OCI-LY3 (cell line): ENCODE measurements at regions not wholly inside any gene's neighbourhood (a gene's known extent, or its start where the extent isn't known, plus 50 kb on each side); places are given as distances from the start of the nearest gene placed in this dataset.
"Not testable (repeated sequence)": the region's sequence is repeated elsewhere in the genome, so short reads cannot be mapped to it uniquely, and the experiment has no call there.

Experiments
- H2AFZ ChIP-seq: fragments of 200-600, 300-600 bp; shearing (Covaris generic); 2 replicates; pipeline ENCODE4 v1.6.0; 2014; ENCODE audit warnings: antibody characterized with exemption, low read depth, low read length
- H3K27ac ChIP-seq: fragments of 200-600, 300-600 bp; sonication (generic); 2 replicates; pipeline ENCODE4 v1.5.1; 2014; ENCODE audit warnings: mild to moderate bottlenecking, low read length, moderate library complexity, mixed read lengths
- H3K27me3 ChIP-seq: fragments of 200-600, 300-600 bp; sonication (generic); 2 replicates; pipeline ENCODE4 v1.6.1; 2014; ENCODE audit warnings: low read depth, low read length, mixed read lengths
- H3K36me3 ChIP-seq: fragments of 200-600, 300-600 bp; sonication (generic); replicated peaks from 2 replicates; pipeline ENCODE3; 2014; ENCODE audit warnings: low read depth, low read length, mixed read lengths
- H3K4me1 ChIP-seq: fragments of 300-600, 200-600 bp; sonication (generic); 2 replicates; pipeline ENCODE4 v1.6.1; 2014; ENCODE audit warnings: low read length, mixed read lengths
- H3K4me2 ChIP-seq: fragments of 200-600, 300-600 bp; sonication (generic); 2 replicates; pipeline ENCODE4 v1.6.1; 2014; ENCODE audit warnings: low read length, mixed read lengths
- H3K4me3 ChIP-seq: fragments of 300-600, 200-600 bp; sonication (generic); 2 replicates; pipeline ENCODE4 v1.5.1; 2014; ENCODE audit warnings: antibody characterized with exemption, mild to moderate bottlenecking, low read length, moderate library complexity
- H3K79me2 ChIP-seq: fragments of 300-600, 200-600 bp; shearing (Covaris generic); 2 replicates; pipeline ENCODE4 v1.6.1; 2014; ENCODE audit warnings: mild to moderate bottlenecking, low read length, mixed read lengths
- H3K9ac ChIP-seq: fragments of 300-600, 200-600 bp; shearing (Covaris generic); 2 replicates; pipeline ENCODE4 v1.6.0; 2014; ENCODE audit warnings: mild to moderate bottlenecking, low read length, moderate library complexity
- H3K9me3 ChIP-seq: fragments of 200-600, 300-600 bp; shearing (Covaris generic); 2 replicates; pipeline ENCODE4 v1.6.1; 2014; ENCODE audit warnings: low read length, mixed read lengths; ENCODE audit not compliant: insufficient read depth
- H4K20me1 ChIP-seq: fragments of 200-600, 300-600 bp; sonication (generic); 2 replicates; pipeline ENCODE4 v1.6.1; 2016; ENCODE audit warnings: low read length, mixed read lengths; ENCODE audit not compliant: insufficient read depth
- CTCF ChIP-seq: fragments of 200-600, 300-600 bp; sonication (generic); IDR thresholded peaks from 2 replicates; pipeline ENCODE4 v1.5.1; 2014; ENCODE audit warnings: antibody characterized with exemption, low read length, low read depth
- EZH2phosphoT487 ChIP-seq: fragments of 200-600 bp; shearing (Covaris generic); IDR thresholded peaks from 2 replicates; pipeline ENCODE4 v1.6.1; 2018; ENCODE audit warnings: antibody characterized with exemption, mixed run types, low read depth

- H3K4me3 ChIP-seq = no peak overlapping the region
- no peaks in the 10 kb centered on the region for H3K36me3 ChIP-seq
- no peaks in the 10 kb centered on the region for H3K79me2 ChIP-seq
- H3K27me3 ChIP-seq = no peaks in the 10 kb centered on the region
- no peak overlapping the region for H3K9ac ChIP-seq
- H3K27ac ChIP-seq = no peak overlapping the region
- H3K9me3 ChIP-seq = no peaks in the 10 kb centered on the region
- H3K4me1 ChIP-seq = peaks cover 7% of the 10 kb centered on the region
- H2AFZ ChIP-seq = no peak overlapping the region
- no peak for TF ChIP-seq EZH2phosphoT487
- no peak overlapping the region for H3K4me2 ChIP-seq
- H4K20me1 ChIP-seq = no peaks in the 10 kb centered on the region
Measured at GRCh38 chr1:38487396-38487795, 372.2 kb downstream of the RRAGC start.

- Histone ChIP-seq H3K36me3 (no peaks in the 10 kb centered on the region), H3K4me3 (no peak overlapping the region), H3K27ac (no peak overlapping the region), H3K4me1 (peaks cover 13% of the 10 kb centered on the region), H4K20me1 (no peaks in the 10 kb centered on the region), H2AFZ (no peak overlapping the region), H3K9ac (no peak overlapping the region), H3K79me2 (no peaks in the 10 kb centered on the region), H3K4me2 (no peak overlapping the region), H3K9me3 (no peaks in the 10 kb centered on the region), H3K27me3 (no peaks in the 10 kb centered on the region)
- TF ChIP-seq EZH2phosphoT487 (no peak), CTCF (no peak)
Measured at GRCh38 chr1:38486085-38486484, 373.5 kb downstream of the RRAGC start.

GRCh38 chr1:38481871-38482826 lies 377.4 kb downstream of the RRAGC start:
- TF ChIP-seq EZH2phosphoT487 (no peak), CTCF (no peak)
- Histone ChIP-seq H3K36me3 (no peaks in the 10 kb centered on the region), H3K9ac (no peak overlapping the region), H4K20me1 (no peaks in the 10 kb centered on the region), H3K4me2 (peak overlapping the region; percentile 58), H2AFZ (no peak overlapping the region), H3K4me1 (peaks cover 13% of the 10 kb centered on the region), H3K79me2 (no peaks in the 10 kb centered on the region), H3K27ac (no peak overlapping the region), H3K9me3 (no peaks in the 10 kb centered on the region), H3K27me3 (no peaks in the 10 kb centered on the region), H3K4me3 (peak overlapping the region; percentile 20)

GRCh38 chr1:38479662-38480061 lies 379.9 kb downstream of the RRAGC start:
- H4K20me1 ChIP-seq, H3K4me2 ChIP-seq, H3K9ac ChIP-seq, H3K9me3 ChIP-seq, H3K27me3 ChIP-seq, H3K36me3 ChIP-seq, H2AFZ ChIP-seq, H3K79me2 ChIP-seq, H3K4me3 ChIP-seq, H3K27ac ChIP-seq: not testable (repeated sequence)
- H3K4me1 ChIP-seq = peaks cover 25% of the 10 kb centered on the region

GRCh38 chr1:38477811-38478210 lies 381.8 kb downstream of the RRAGC start:
- Histone ChIP-seq H4K20me1 (no peaks in the 10 kb centered on the region), H3K9ac (no peak overlapping the region), H3K36me3 (no peaks in the 10 kb centered on the region), H2AFZ (no peak overlapping the region), H3K9me3 (no peaks in the 10 kb centered on the region), H3K4me2 (no peak overlapping the region), H3K27me3 (no peaks in the 10 kb centered on the region), H3K79me2 (no peaks in the 10 kb centered on the region), H3K4me1 (peaks cover 39% of the 10 kb centered on the region), H3K4me3 (no peak overlapping the region), H3K27ac (no peak overlapping the region)
- TF ChIP-seq CTCF = no peak
- no peak for TF ChIP-seq EZH2phosphoT487
